HepG2 (cell line): ENCODE measurements at regions not wholly inside any gene's neighbourhood (a gene's known extent, or its start where the extent isn't known, plus 50 kb on each side); places are given as distances from the start of the nearest gene placed in this dataset.

Experiments
- GATAD2A ChIP-seq: IDR thresholded peaks from 2 replicates; pipeline ENCODE4 v1.6.1; 2016
- ISX ChIP-seq: sonication (generic); formaldehyde crosslinking; conservative IDR thresholded peaks from 2 replicates; pipeline ENCODE4 v1.5.0; 2020; ENCODE audit warnings: missing genetic modification reagents
- JUND ChIP-seq: sonication (generic); formaldehyde crosslinking; IDR thresholded peaks from 2 replicates; pipeline ENCODE4 v1.8.0; 2022; ENCODE audit warnings: mild to moderate bottlenecking, missing genetic modification reagents
- NCOA1 ChIP-seq: sonication (generic); formaldehyde crosslinking; IDR thresholded peaks from 2 replicates; pipeline ENCODE4 v1.9.0; 2021; ENCODE audit warnings: missing genetic modification reagents
- PAWR ChIP-seq: sonication (generic); formaldehyde crosslinking; IDR thresholded peaks from 2 replicates; pipeline ENCODE4 v1.4.0; 2020; ENCODE audit warnings: missing genetic modification reagents, mild to moderate bottlenecking, borderline replicate concordance
- REPIN1 ChIP-seq: sonication (generic); formaldehyde crosslinking; IDR thresholded peaks from 2 replicates; pipeline ENCODE4 v1.8.0; 2022; ENCODE audit warnings: missing genetic modification reagents, low read depth, mild to moderate bottlenecking, borderline replicate concordance
- ZNF792 ChIP-seq: IDR thresholded peaks from 2 replicates; pipeline ENCODE4 v1.6.1; 2016
- TF ChIP-seq, protein P1 (sequence below): sonication (generic); formaldehyde crosslinking; IDR thresholded peaks from 2 replicates; pipeline ENCODE4 v1.8.0; 2022; ENCODE audit warnings: mild to moderate bottlenecking, missing genetic modification reagents, borderline replicate concordance
- TF ChIP-seq, protein P2 (sequence below): sonication (generic); formaldehyde crosslinking; IDR thresholded peaks from 2 replicates; pipeline ENCODE4 v1.4.0; 2020; ENCODE audit warnings: missing genetic modification reagents
- TF ChIP-seq, protein P3 (sequence below): IDR thresholded peaks from 2 replicates; pipeline ENCODE4 v1.6.1; 2016; ENCODE audit warnings: control low read depth
- TF ChIP-seq, protein P4 (sequence below): sonication (generic); formaldehyde crosslinking; IDR thresholded peaks from 2 replicates; pipeline ENCODE4 v1.9.0; 2021; ENCODE audit warnings: missing genetic modification reagents, borderline replicate concordance
- TF ChIP-seq, protein P5 (sequence below): IDR thresholded peaks from 2 replicates; pipeline ENCODE4 v1.6.1; 2016
- TF ChIP-seq, protein P6 (sequence below): sonication (generic); formaldehyde crosslinking; IDR thresholded peaks from 2 replicates; pipeline ENCODE4 v1.8.0; 2022; ENCODE audit warnings: missing genetic modification reagents, mild to moderate bottlenecking, moderate library complexity, borderline replicate concordance
- TF ChIP-seq, protein P7 (sequence below): sonication (generic); formaldehyde crosslinking; IDR thresholded peaks from 2 replicates; pipeline ENCODE4 v1.5.1; 2020; ENCODE audit warnings: missing genetic modification reagents, mild to moderate bottlenecking, borderline replicate concordance

DNA sequence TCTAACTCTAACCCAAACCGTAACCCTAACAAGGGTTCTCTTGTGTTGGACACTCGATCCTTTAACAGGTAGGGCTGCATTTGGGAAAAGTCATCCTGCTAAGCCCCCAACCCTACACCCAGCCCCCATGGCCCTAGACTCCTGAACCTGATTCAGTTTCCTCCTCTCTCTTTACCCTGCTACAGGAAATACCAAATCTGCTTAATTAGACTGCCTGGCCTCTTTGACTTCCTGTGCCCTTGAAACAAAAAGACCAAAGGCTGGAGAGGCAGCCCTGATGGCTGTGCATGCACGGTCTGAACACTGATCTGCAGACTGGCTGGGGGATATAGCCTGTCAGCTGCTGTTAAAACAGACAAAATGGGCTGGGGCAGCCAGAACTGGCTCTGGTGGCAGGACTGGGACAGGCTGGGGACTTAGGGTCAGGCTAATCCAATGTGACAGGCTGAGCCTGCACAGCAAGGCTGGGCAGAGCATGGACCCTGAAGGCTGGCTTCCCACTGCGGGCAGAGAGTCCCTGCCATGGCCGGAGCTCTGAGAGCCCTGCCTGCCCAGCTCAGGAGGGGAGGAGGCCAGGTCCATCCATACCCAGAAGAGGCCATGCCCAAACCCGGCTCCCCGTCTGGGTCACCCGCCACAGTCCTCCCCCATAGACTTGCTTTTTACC, 51.0 kb upstream of the MSMB start (continued):
- TF ChIP-seq, protein P1, sequence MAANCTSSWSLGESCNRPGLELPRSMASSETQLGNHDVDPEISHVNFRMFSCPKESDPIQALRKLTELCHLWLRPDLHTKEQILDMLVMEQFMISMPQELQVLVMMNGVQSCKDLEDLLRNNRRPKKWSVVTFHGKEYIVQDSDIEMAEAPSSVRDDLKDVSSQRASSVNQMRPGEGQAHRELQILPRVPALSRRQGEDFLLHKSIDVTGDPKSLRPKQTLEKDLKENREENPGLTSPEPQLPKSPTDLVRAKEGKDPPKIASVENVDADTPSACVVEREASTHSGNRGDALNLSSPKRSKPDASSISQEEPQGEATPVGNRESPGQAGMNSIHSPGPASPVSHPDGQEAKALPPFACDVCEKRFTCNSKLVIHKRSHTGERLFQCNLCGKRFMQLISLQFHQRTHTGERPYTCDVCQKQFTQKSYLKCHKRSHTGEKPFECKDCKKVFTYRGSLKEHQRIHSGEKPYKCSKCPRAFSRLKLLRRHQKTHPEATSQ = no peak
- peak; percentile 29; the same call in 1 of the 2 replicates for TF ChIP-seq GATAD2A (CRISPR knock-in tag)
- no peak for TF ChIP-seq JUND
- no peak for TF ChIP-seq REPIN1
- TF ChIP-seq, protein P2, sequence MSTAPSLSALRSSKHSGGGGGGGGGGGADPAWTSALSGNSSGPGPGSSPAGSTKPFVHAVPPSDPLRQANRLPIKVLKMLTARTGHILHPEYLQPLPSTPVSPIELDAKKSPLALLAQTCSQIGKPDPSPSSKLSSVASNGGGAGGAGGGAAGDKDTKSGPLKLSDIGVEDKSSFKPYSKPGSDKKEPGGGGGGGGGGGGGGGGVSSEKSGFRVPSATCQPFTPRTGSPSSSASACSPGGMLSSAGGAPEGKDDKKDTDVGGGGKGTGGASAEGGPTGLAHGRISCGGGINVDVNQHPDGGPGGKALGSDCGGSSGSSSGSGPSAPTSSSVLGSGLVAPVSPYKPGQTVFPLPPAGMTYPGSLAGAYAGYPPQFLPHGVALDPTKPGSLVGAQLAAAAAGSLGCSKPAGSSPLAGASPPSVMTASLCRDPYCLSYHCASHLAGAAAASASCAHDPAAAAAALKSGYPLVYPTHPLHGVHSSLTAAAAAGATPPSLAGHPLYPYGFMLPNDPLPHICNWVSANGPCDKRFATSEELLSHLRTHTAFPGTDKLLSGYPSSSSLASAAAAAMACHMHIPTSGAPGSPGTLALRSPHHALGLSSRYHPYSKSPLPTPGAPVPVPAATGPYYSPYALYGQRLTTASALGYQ (CRISPR knock-in tag) = peak; percentile 16; the same call in 1 of the 2 replicates
- no peak for TF ChIP-seq NCOA1 (CRISPR knock-in tag)
- TF ChIP-seq, protein P3, sequence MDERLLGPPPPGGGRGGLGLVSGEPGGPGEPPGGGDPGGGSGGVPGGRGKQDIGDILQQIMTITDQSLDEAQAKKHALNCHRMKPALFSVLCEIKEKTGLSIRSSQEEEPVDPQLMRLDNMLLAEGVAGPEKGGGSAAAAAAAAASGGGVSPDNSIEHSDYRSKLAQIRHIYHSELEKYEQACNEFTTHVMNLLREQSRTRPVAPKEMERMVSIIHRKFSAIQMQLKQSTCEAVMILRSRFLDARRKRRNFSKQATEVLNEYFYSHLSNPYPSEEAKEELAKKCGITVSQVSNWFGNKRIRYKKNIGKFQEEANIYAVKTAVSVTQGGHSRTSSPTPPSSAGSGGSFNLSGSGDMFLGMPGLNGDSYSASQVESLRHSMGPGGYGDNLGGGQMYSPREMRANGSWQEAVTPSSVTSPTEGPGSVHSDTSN (CRISPR knock-in tag) = no peak
- TF ChIP-seq, protein P4, sequence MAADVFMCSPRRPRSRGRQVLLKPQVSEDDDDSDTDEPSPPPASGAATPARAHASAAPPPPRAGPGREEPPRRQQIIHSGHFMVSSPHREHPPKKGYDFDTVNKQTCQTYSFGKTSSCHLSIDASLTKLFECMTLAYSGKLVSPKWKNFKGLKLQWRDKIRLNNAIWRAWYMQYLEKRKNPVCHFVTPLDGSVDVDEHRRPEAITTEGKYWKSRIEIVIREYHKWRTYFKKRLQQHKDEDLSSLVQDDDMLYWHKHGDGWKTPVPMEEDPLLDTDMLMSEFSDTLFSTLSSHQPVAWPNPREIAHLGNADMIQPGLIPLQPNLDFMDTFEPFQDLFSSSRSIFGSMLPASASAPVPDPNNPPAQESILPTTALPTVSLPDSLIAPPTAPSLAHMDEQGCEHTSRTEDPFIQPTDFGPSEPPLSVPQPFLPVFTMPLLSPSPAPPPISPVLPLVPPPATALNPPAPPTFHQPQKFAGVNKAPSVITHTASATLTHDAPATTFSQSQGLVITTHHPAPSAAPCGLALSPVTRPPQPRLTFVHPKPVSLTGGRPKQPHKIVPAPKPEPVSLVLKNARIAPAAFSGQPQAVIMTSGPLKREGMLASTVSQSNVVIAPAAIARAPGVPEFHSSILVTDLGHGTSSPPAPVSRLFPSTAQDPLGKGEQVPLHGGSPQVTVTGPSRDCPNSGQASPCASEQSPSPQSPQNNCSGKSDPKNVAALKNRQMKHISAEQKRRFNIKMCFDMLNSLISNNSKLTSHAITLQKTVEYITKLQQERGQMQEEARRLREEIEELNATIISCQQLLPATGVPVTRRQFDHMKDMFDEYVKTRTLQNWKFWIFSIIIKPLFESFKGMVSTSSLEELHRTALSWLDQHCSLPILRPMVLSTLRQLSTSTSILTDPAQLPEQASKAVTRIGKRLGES = no peak
- TF ChIP-seq, protein P5, sequence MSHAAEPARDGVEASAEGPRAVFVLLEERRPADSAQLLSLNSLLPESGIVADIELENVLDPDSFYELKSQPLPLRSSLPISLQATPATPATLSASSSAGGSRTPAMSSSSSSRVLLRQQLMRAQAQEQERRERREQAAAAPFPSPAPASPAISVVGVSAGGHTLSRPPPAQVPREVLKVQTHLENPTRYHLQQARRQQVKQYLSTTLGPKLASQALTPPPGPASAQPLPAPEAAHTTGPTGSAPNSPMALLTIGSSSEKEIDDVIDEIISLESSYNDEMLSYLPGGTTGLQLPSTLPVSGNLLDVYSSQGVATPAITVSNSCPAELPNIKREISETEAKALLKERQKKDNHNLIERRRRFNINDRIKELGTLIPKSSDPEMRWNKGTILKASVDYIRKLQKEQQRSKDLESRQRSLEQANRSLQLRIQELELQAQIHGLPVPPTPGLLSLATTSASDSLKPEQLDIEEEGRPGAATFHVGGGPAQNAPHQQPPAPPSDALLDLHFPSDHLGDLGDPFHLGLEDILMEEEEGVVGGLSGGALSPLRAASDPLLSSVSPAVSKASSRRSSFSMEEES (CRISPR knock-in tag) = no peak
- TF ChIP-seq, protein P6, sequence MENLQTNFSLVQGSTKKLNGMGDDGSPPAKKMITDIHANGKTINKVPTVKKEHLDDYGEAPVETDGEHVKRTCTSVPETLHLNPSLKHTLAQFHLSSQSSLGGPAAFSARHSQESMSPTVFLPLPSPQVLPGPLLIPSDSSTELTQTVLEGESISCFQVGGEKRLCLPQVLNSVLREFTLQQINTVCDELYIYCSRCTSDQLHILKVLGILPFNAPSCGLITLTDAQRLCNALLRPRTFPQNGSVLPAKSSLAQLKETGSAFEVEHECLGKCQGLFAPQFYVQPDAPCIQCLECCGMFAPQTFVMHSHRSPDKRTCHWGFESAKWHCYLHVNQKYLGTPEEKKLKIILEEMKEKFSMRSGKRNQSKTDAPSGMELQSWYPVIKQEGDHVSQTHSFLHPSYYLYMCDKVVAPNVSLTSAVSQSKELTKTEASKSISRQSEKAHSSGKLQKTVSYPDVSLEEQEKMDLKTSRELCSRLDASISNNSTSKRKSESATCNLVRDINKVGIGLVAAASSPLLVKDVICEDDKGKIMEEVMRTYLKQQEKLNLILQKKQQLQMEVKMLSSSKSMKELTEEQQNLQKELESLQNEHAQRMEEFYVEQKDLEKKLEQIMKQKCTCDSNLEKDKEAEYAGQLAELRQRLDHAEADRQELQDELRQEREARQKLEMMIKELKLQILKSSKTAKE (CRISPR knock-in tag) = peak; percentile 65
- TF ChIP-seq ISX (CRISPR knock-in tag) = no peak
- no peak for TF ChIP-seq PAWR (CRISPR knock-in tag)
- TF ChIP-seq, protein P7, sequence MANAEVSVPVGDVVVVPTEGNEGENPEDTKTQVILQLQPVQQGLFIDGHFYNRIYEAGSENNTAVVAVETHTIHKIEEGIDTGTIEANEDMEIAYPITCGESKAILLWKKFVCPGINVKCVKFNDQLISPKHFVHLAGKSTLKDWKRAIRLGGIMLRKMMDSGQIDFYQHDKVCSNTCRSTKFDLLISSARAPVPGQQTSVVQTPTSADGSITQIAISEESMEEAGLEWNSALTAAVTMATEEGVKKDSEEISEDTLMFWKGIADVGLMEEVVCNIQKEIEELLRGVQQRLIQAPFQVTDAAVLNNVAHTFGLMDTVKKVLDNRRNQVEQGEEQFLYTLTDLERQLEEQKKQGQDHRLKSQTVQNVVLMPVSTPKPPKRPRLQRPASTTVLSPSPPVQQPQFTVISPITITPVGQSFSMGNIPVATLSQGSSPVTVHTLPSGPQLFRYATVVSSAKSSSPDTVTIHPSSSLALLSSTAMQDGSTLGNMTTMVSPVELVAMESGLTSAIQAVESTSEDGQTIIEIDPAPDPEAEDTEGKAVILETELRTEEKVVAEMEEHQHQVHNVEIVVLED (CRISPR knock-in tag) = peak; percentile 46; the same call in 1 of the 2 replicates
- no peak for TF ChIP-seq ZNF792
